DND-41 (cell line): ENCODE measurements at regions not wholly inside any gene's neighbourhood (a gene's known extent, or its start where the extent isn't known, plus 50 kb on each side); places are given as distances from the start of the nearest gene placed in this dataset.

Experiments
- ATAC-seq: fragments of 200-7000 bp; cut with Tn5 transposase; 3 replicates; pipeline ENCODE4 v1.9.1; 2021; ENCODE audit warnings: low read depth; ENCODE audit not compliant: insufficient read depth
- DNase-seq: peaks from one replicate; pipeline ENCODE4 v3.0.0-alpha.2; 2020
- H2AFZ ChIP-seq: 2 replicates; pipeline ENCODE4 v1.6.0; 2012; ENCODE audit warnings: low read depth, low read length
- H3K27ac ChIP-seq: 2 replicates; pipeline ENCODE4 v1.5.1; 2012; ENCODE audit warnings: low read length, inconsistent platforms
- H3K27me3 ChIP-seq: fragments of 200-600 bp; sonication (generic); 2 replicates; pipeline ENCODE4 v1.6.0; 2012; ENCODE audit warnings: low read length, mild to moderate bottlenecking, inconsistent platforms; ENCODE audit not compliant: insufficient read depth, poor library complexity
- H3K36me3 ChIP-seq: 2 replicates; pipeline ENCODE4 v1.5.1; 2012; ENCODE audit warnings: low read length, inconsistent platforms; ENCODE audit not compliant: insufficient read depth
- H3K4me1 ChIP-seq: 2 replicates; pipeline ENCODE4 v1.5.1; 2012; ENCODE audit warnings: mild to moderate bottlenecking, low read length; ENCODE audit not compliant: insufficient read depth
- H3K4me2 ChIP-seq: 2 replicates; pipeline ENCODE4 v1.6.0; 2012; ENCODE audit warnings: mild to moderate bottlenecking, moderate library complexity, low read length, inconsistent platforms; ENCODE audit not compliant: insufficient read depth
- H3K4me3 ChIP-seq, 2 experiments: fragments of 200-600 bp in 1 of 2; shearing (Covaris generic) in 1 of 2; 2 replicates each; pipeline ENCODE4 v1.5.1; 2012 to 2016; ENCODE audit warnings: inconsistent platforms in 2 of 2, low read length in 2 of 2, mild to moderate bottlenecking in 2 of 2, low read depth in 1 of 2, moderate library complexity in 1 of 2
- H3K79me2 ChIP-seq: 2 replicates; pipeline ENCODE4 v1.6.0; 2012; ENCODE audit warnings: low read length, inconsistent platforms; ENCODE audit not compliant: insufficient read depth
- H3K9ac ChIP-seq: 2 replicates; pipeline ENCODE4 v1.6.0; 2012; ENCODE audit warnings: low read depth, mild to moderate bottlenecking, inconsistent platforms, low read length, moderate library complexity
- H3K9me3 ChIP-seq: 2 replicates; pipeline ENCODE4 v1.5.1; 2012; ENCODE audit warnings: low read length, moderate library complexity, mild to moderate bottlenecking, inconsistent platforms; ENCODE audit not compliant: insufficient read depth, severe bottlenecking
- H4K20me1 ChIP-seq: 2 replicates; pipeline ENCODE4 v1.6.0; 2012; ENCODE audit warnings: low read length; ENCODE audit not compliant: insufficient read depth
- EZH2 ChIP-seq: IDR thresholded peaks from 3 replicates; pipeline ENCODE4 v1.6.1; 2012; ENCODE audit warnings: borderline replicate concordance, low read depth, mild to moderate bottlenecking, moderate library complexity, low read length, inconsistent platforms; ENCODE audit not compliant: severe bottlenecking
- TF ChIP-seq, protein P1 (sequence below): IDR thresholded peaks from 2 replicates; pipeline ENCODE4 v1.5.1; 2012; ENCODE audit warnings: borderline replicate concordance, low read length, moderate library complexity, mild to moderate bottlenecking; ENCODE audit not compliant: poor library complexity, severe bottlenecking; ENCODE audit errors: extremely low read depth

DNA sequence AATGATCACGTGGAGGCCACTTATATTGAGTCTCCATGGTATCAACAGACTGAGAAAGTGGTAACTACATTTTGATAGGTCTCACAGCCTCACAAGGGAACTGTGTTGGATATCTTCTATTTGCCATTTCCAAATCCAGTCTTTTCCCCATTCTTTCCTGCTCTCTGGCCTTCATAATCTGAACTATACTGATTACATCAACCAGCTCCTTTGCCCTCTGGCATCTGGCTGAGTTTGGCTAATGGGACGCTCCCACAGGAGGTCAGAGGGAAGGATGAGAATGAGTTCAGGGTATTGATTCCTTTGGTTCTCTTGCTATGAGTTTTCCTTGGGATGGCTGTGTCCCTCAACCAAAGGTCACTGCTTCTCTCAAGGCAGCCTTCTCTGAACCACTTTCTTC lies 152.6 kb downstream of the RTL9 start:
- DNase-seq (no peak), ATAC-seq (no peak)
- no peak overlapping the region for H3K9ac ChIP-seq
- no peak overlapping the region for H3K4me3 ChIP-seq
- H3K79me2 ChIP-seq: no peaks in the 10 kb centered on the region
- no peaks in the 10 kb centered on the region for H3K27me3 ChIP-seq
- TF ChIP-seq, protein P1, sequence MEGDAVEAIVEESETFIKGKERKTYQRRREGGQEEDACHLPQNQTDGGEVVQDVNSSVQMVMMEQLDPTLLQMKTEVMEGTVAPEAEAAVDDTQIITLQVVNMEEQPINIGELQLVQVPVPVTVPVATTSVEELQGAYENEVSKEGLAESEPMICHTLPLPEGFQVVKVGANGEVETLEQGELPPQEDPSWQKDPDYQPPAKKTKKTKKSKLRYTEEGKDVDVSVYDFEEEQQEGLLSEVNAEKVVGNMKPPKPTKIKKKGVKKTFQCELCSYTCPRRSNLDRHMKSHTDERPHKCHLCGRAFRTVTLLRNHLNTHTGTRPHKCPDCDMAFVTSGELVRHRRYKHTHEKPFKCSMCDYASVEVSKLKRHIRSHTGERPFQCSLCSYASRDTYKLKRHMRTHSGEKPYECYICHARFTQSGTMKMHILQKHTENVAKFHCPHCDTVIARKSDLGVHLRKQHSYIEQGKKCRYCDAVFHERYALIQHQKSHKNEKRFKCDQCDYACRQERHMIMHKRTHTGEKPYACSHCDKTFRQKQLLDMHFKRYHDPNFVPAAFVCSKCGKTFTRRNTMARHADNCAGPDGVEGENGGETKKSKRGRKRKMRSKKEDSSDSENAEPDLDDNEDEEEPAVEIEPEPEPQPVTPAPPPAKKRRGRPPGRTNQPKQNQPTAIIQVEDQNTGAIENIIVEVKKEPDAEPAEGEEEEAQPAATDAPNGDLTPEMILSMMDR: no peak
- TF ChIP-seq EZH2: no peak
- no peak overlapping the region for H2AFZ ChIP-seq
- no peak overlapping the region for H3K4me2 ChIP-seq
- H3K9me3 ChIP-seq: no peaks in the 10 kb centered on the region
- H4K20me1 ChIP-seq: no peaks in the 10 kb centered on the region
- no peaks in the 10 kb centered on the region for H3K4me1 ChIP-seq
- H3K27ac ChIP-seq: no peak overlapping the region
- H3K36me3 ChIP-seq: no peaks in the 10 kb centered on the region

DNA sequence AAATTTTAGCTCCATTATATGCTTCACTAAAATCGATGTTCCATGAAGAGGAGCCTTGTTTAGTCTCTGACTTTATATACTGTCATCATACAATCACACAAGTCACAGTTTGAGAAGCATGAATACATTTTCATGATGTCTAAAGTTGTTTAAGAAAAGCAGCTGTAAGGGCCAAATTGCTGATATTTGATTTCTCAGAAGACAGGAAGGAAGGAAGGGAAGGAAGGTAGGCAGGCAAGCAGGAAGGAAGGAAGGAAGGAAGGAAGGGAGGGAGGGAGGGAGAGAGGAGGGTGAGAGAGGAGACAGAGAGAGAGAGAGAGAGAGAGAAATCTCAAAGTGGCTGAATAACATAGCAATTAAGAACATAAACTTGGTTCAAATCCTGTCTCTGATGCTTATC lies 153.7 kb downstream of the RTL9 start:
- Histone ChIP-seq H3K79me2 (no peaks in the 10 kb centered on the region), H3K9me3 (no peaks in the 10 kb centered on the region), H3K4me1 (no peaks in the 10 kb centered on the region), H4K20me1 (no peaks in the 10 kb centered on the region), H3K4me3 (no peak overlapping the region), H3K36me3 (no peaks in the 10 kb centered on the region), H3K9ac (no peak overlapping the region), H3K27me3 (no peaks in the 10 kb centered on the region), H3K27ac (no peak overlapping the region), H3K4me2 (no peak overlapping the region), H2AFZ (no peak overlapping the region)
- TF ChIP-seq EZH2: no peak
- TF ChIP-seq, protein P1: no peak
- DNase-seq (no peak), ATAC-seq (no peak)

DNA sequence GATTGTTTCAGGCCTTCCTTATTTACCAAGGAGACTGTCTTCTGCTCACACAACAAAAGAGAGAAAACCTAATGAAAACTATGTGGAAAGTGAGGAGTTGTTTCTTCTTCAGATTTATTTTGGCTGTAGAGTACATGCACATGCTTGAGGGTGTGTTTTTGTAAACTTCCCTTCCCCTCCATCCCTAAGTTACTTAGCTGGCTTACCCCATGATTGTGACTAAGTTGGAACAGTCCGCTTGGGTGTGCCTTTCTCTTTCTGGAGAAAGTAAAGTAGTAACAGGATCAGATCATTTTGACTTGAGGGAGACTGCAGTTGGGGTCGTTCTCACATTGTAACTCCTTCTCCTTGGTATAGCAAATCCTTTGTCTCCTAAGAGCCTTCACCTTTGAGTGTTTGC lies 155.9 kb downstream of the RTL9 start:
- no peak for TF ChIP-seq EZH2
- TF ChIP-seq, protein P1: no peak
- H3K27me3 ChIP-seq: no peaks in the 10 kb centered on the region

DNA sequence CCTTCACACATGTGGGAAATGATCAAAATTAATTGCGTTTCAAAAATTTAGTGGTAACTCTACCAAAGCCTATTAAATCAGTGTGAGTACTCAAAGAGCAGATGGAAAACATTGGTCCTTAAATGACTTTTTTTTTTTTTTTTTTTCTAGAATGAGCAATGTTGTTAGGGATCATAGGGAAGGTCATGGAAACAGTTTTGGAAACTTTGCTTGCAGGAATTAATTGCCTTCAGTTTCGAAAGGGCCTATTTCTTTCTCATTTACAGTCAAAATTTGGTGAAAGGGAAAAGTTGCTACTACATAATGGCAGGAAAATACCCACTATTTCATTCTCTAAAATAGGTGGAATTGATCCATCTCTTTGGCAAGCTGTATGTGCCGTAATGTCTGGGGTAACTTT lies 160.9 kb downstream of the RTL9 start:
- Histone ChIP-seq H3K79me2 (no peaks in the 10 kb centered on the region), H3K27ac (no peak overlapping the region), H3K9me3 (no peaks in the 10 kb centered on the region), H3K4me1 (no peaks in the 10 kb centered on the region), H4K20me1 (no peaks in the 10 kb centered on the region), H3K36me3 (no peaks in the 10 kb centered on the region), H3K9ac (no peak overlapping the region), H2AFZ (no peak overlapping the region), H3K27me3 (no peaks in the 10 kb centered on the region), H3K4me2 (no peak overlapping the region), H3K4me3 (no peak overlapping the region)
- DNase-seq (no peak), ATAC-seq (no peak)
- TF ChIP-seq EZH2: no peak
- TF ChIP-seq, protein P1: no peak

More for the DNA sequence above, 155.9 kb downstream of the RTL9 start:
- no peak for ATAC-seq
- Histone ChIP-seq H3K27ac (no peak overlapping the region), H3K9ac (no peak overlapping the region), H3K9me3 (no peaks in the 10 kb centered on the region), H3K36me3 (no peaks in the 10 kb centered on the region), H3K4me1 (no peaks in the 10 kb centered on the region), H4K20me1 (no peaks in the 10 kb centered on the region), H2AFZ (no peak overlapping the region), H3K79me2 (no peaks in the 10 kb centered on the region), H3K4me2 (no peak overlapping the region), H3K4me3 (no peak overlapping the region)
- DNase-seq: no peak
